IgD-negative memory B cell (primary cell): ENCODE measurements at regions not wholly inside any gene's neighbourhood (a gene's known extent, or its start where the extent isn't known, plus 50 kb on each side); places are given as distances from the start of the nearest gene placed in this dataset.

ENCODE experiments used
- H3K27ac Mint-ChIP-seq, 3 donors: one replicate each; pipeline ENCODE4 v1.8.0; 2020 to 2022; ENCODE audit warnings: mild to moderate bottlenecking in 3 of 3, mixed read lengths in 3 of 3, moderate library complexity in 1 of 3
- H3K27me3 Mint-ChIP-seq: one replicate; pipeline ENCODE4 v1.8.0; 2021; ENCODE audit warnings: mixed read lengths
- H3K36me3 Mint-ChIP-seq: one replicate; pipeline ENCODE4 v1.8.0; 2020; ENCODE audit warnings: mild to moderate bottlenecking, mixed read lengths
- H3K4me1 Mint-ChIP-seq, 3 donors: one replicate each; pipeline ENCODE4 v1.8.0; 2020 to 2022; ENCODE audit warnings: mixed read lengths in 3 of 3, mild to moderate bottlenecking in 1 of 3
- H3K4me3 Mint-ChIP-seq, 4 donors: one replicate each; pipeline ENCODE4 v1.8.0; 2020 to 2022; ENCODE audit warnings: mild to moderate bottlenecking in 4 of 4, mixed read lengths in 4 of 4, moderate library complexity in 3 of 4
- H3K9me3 Mint-ChIP-seq, 3 donors: one replicate each; pipeline ENCODE4 v1.8.0; 2020 to 2021; ENCODE audit warnings: mixed read lengths in 3 of 3, mild to moderate bottlenecking in 1 of 3

- no peak overlapping the region for H3K4me3 Mint-ChIP-seq
- H3K4me1 Mint-ChIP-seq: no peaks in the 10 kb centered on the region
- H3K27me3 Mint-ChIP-seq: peaks cover 8% of the 10 kb centered on the region
- no peaks in the 10 kb centered on the region for H3K9me3 Mint-ChIP-seq
- no peaks in the 10 kb centered on the region for H3K36me3 Mint-ChIP-seq
- no peak overlapping the region for H3K27ac Mint-ChIP-seq
These were observed 216.6 kb downstream of the TLE1 start for GRCh38 chr9:81472701-81473100.

- Mint-ChIP-seq H3K4me1 (no peaks in the 10 kb centered on the region), H3K36me3 (no peaks in the 10 kb centered on the region), H3K4me3 (no peak overlapping the region), H3K27ac (no peak overlapping the region), H3K9me3 (no peaks in the 10 kb centered on the region), H3K27me3 (peaks cover 6% of the 10 kb centered on the region)
These were observed 218.5 kb downstream of the TLE1 start for GRCh38 chr9:81470864-81471263.

- no peaks in the 10 kb centered on the region for H3K36me3 Mint-ChIP-seq
- no peak overlapping the region for H3K4me3 Mint-ChIP-seq
- H3K9me3 Mint-ChIP-seq: no peaks in the 10 kb centered on the region
- H3K4me1 Mint-ChIP-seq: no peaks in the 10 kb centered on the region
- H3K27ac Mint-ChIP-seq: no peak overlapping the region
- peaks cover 5% of the 10 kb centered on the region for H3K27me3 Mint-ChIP-seq
These were observed 221.2 kb downstream of the TLE1 start for GRCh38 chr9:81468084-81468595.

GRCh38 chr9:81466981-81467380, 222.4 kb downstream of the TLE1 start:
- H3K36me3 Mint-ChIP-seq: no peaks in the 10 kb centered on the region

GRCh38 chr9:81465468-81466011, 223.8 kb downstream of the TLE1 start:
- no peaks in the 10 kb centered on the region for H3K4me1 Mint-ChIP-seq
- no peak overlapping the region for H3K4me3 Mint-ChIP-seq
- no peaks in the 10 kb centered on the region for H3K9me3 Mint-ChIP-seq
- peaks cover 3% of the 10 kb centered on the region for H3K27me3 Mint-ChIP-seq
- no peak overlapping the region for H3K27ac Mint-ChIP-seq
- no peaks in the 10 kb centered on the region for H3K36me3 Mint-ChIP-seq

More at GRCh38 chr9:81466981-81467380, 222.4 kb downstream of the TLE1 start:
- H3K9me3 Mint-ChIP-seq: no peaks in the 10 kb centered on the region
- peaks cover 5% of the 10 kb centered on the region for H3K27me3 Mint-ChIP-seq
- no peak overlapping the region for H3K27ac Mint-ChIP-seq
- no peaks in the 10 kb centered on the region for H3K4me1 Mint-ChIP-seq
- no peak overlapping the region for H3K4me3 Mint-ChIP-seq

- H3K27me3 Mint-ChIP-seq: peaks cover 1% of the 10 kb centered on the region
- H3K4me3 Mint-ChIP-seq: peak overlapping the region in 2 of 4 donors; percentile 5 to 17
- no peaks in the 10 kb centered on the region for H3K9me3 Mint-ChIP-seq
- no peaks in the 10 kb centered on the region for H3K4me1 Mint-ChIP-seq
- H3K27ac Mint-ChIP-seq: no peak overlapping the region
- H3K36me3 Mint-ChIP-seq: no peaks in the 10 kb centered on the region
These were observed 226.5 kb downstream of the TLE1 start for GRCh38 chr9:81462801-81463200.

- Mint-ChIP-seq H3K4me1 (no peaks in the 10 kb centered on the region), H3K36me3 (no peaks in the 10 kb centered on the region), H3K4me3 (no peak overlapping the region), H3K27me3 (peaks cover 3% of the 10 kb centered on the region), H3K9me3 (no peaks in the 10 kb centered on the region), H3K27ac (no peak overlapping the region)
These were observed 228.2 kb downstream of the TLE1 start for GRCh38 chr9:81461196-81461595.

- H3K4me3 Mint-ChIP-seq: no peak overlapping the region
- no peaks in the 10 kb centered on the region for H3K9me3 Mint-ChIP-seq
- no peaks in the 10 kb centered on the region for H3K36me3 Mint-ChIP-seq
- no peaks in the 10 kb centered on the region for H3K4me1 Mint-ChIP-seq
- H3K27me3 Mint-ChIP-seq: peaks cover 3% of the 10 kb centered on the region
- H3K27ac Mint-ChIP-seq: no peak overlapping the region
These were observed 228.7 kb downstream of the TLE1 start for GRCh38 chr9:81460693-81461092.

- Mint-ChIP-seq H3K9me3 (no peaks in the 10 kb centered on the region), H3K4me3 (no peak overlapping the region), H3K27me3 (peaks cover 3% of the 10 kb centered on the region), H3K4me1 (no peaks in the 10 kb centered on the region), H3K36me3 (no peaks in the 10 kb centered on the region), H3K27ac (no peak overlapping the region)
These were observed 229.8 kb downstream of the TLE1 start for GRCh38 chr9:81459591-81459990.

GRCh38 chr9:81456431-81457006, 232.8 kb downstream of the TLE1 start:
- Mint-ChIP-seq H3K36me3 (no peaks in the 10 kb centered on the region), H3K27me3 (peaks cover 6% of the 10 kb centered on the region), H3K4me3 (no peak overlapping the region), H3K27ac (no peak overlapping the region), H3K4me1 (no peaks in the 10 kb centered on the region), H3K9me3 (no peaks in the 10 kb centered on the region)

- Mint-ChIP-seq H3K27ac (no peak overlapping the region), H3K36me3 (no peaks in the 10 kb centered on the region), H3K4me1 (no peaks in the 10 kb centered on the region), H3K4me3 (no peak overlapping the region), H3K9me3 (no peaks in the 10 kb centered on the region), H3K27me3 (peaks cover 6% of the 10 kb centered on the region)
These were observed 233.7 kb downstream of the TLE1 start for GRCh38 chr9:81455462-81456219.

GRCh38 chr9:81445331-81445921, 243.9 kb downstream of the TLE1 start:
- Mint-ChIP-seq H3K27ac (no peak overlapping the region), H3K4me1 (no peaks in the 10 kb centered on the region), H3K36me3 (no peaks in the 10 kb centered on the region), H3K9me3 (peaks cover 5 to 27% (median 9%) of the 10 kb centered on the region in 3 donors), H3K4me3 (no peak overlapping the region), H3K27me3 (peaks cover 3% of the 10 kb centered on the region)

- H3K4me3 Mint-ChIP-seq: no peak overlapping the region
These were observed 257.7 kb downstream of the TLE1 start for GRCh38 chr9:81431641-81432040.

GRCh38 chr9:81430727-81431126, 258.6 kb downstream of the TLE1 start:
- H3K4me3 Mint-ChIP-seq: no peak overlapping the region
- no peak overlapping the region for H3K27ac Mint-ChIP-seq
- peaks cover 10 to 20% (median 12%) of the 10 kb centered on the region in 3 donors for H3K9me3 Mint-ChIP-seq
- peaks cover 3% of the 10 kb centered on the region for H3K27me3 Mint-ChIP-seq
- H3K36me3 Mint-ChIP-seq: peaks cover 4% of the 10 kb centered on the region
- no peaks in the 10 kb centered on the region for H3K4me1 Mint-ChIP-seq

More at GRCh38 chr9:81431641-81432040, 257.7 kb downstream of the TLE1 start:
- H3K9me3 Mint-ChIP-seq: peaks cover 9 to 16% (median 10%) of the 10 kb centered on the region in 3 donors
- H3K27me3 Mint-ChIP-seq: peaks cover 3% of the 10 kb centered on the region
- H3K36me3 Mint-ChIP-seq: peaks cover 4% of the 10 kb centered on the region
- H3K27ac Mint-ChIP-seq: no peak overlapping the region
- H3K4me1 Mint-ChIP-seq: no peaks in the 10 kb centered on the region

- H3K27ac Mint-ChIP-seq: no peak overlapping the region
- peaks cover 3% of the 10 kb centered on the region for H3K27me3 Mint-ChIP-seq
- peaks cover 13 to 24% (median 16%) of the 10 kb centered on the region in 3 donors for H3K9me3 Mint-ChIP-seq
- H3K36me3 Mint-ChIP-seq: peaks cover 4% of the 10 kb centered on the region
- no peaks in the 10 kb centered on the region for H3K4me1 Mint-ChIP-seq
- H3K4me3 Mint-ChIP-seq: no peak overlapping the region
These were observed 261.5 kb downstream of the TLE1 start for GRCh38 chr9:81427870-81428269.
